ENCODE measurements at regions not wholly inside any gene's neighbourhood (a gene's known extent, or its start where the extent isn't known, plus 50 kb on each side); places are given as distances from the start of the nearest gene placed in this dataset.
"Not testable (repeated sequence)": the region's sequence is repeated elsewhere in the genome, so short reads cannot be mapped to it uniquely, and the experiment has no call there.

GRCh38 chr6:63440594-63440993 lies 120.8 kb upstream of the LGSN start:
- DNase-seq (ENCODE audit: low read depth) = no peak

GRCh38 chr6:63441266-63441956 lies 121.6 kb upstream of the LGSN start:
- no peak for DNase-seq (ENCODE audit: low read depth)

GRCh38 chr6:63442870-63443269 lies 123.1 kb upstream of the LGSN start:
- DNase-seq (ENCODE audit: low read depth) = no peak

GRCh38 chr6:63444768-63445167 lies 125.0 kb upstream of the LGSN start:
- no peak for DNase-seq (ENCODE audit: low read depth)

- DNase-seq (ENCODE audit: low read depth) = no peak
These were observed 125.9 kb upstream of the LOC128125822 start for GRCh38 chr6:63446405-63446804.

GRCh38 chr6:63447134-63447533 lies 125.1 kb upstream of the LOC128125822 start:
- DNase-seq (ENCODE audit: low read depth) = no peak

- DNase-seq (ENCODE audit: low read depth) = peak; percentile 4
These were observed 124.1 kb upstream of the LOC128125822 start for GRCh38 chr6:63448229-63448628.

- no peak for DNase-seq (ENCODE audit: low read depth)
These were observed 122.6 kb upstream of the LOC128125822 start for GRCh38 chr6:63449714-63450113.

- DNase-seq (ENCODE audit: low read depth) = no peak
These were observed 121.0 kb upstream of the LOC128125822 start for GRCh38 chr6:63451238-63451637.

GRCh38 chr6:63452125-63452524 lies 120.2 kb upstream of the LOC128125822 start:
- DNase-seq (ENCODE audit: low read depth) = no peak

GRCh38 chr6:63456734-63457133 lies 115.5 kb upstream of the LOC128125822 start:
- no peak for DNase-seq (ENCODE audit: low read depth)

- no peak for DNase-seq (ENCODE audit: low read depth)
These were observed 113.7 kb upstream of the LOC128125822 start for GRCh38 chr6:63458480-63459115.

- DNase-seq (ENCODE audit: low read depth) = no peak
These were observed 112.5 kb upstream of the LOC128125822 start for GRCh38 chr6:63459814-63460213.

- no peak for DNase-seq (ENCODE audit: low read depth)
These were observed 111.3 kb upstream of the LOC128125822 start for GRCh38 chr6:63460971-63461370.

GRCh38 chr6:63464060-63464459 lies 108.2 kb upstream of the LOC128125822 start:
- DNase-seq (ENCODE audit: low read depth) = no peak

GRCh38 chr6:63465750-63466149 lies 106.5 kb upstream of the LOC128125822 start:
- DNase-seq (ENCODE audit: low read depth) = no peak

- no peak for DNase-seq (ENCODE audit: low read depth)
These were observed 106.0 kb upstream of the LOC128125822 start for GRCh38 chr6:63466242-63466733.

- no peak for DNase-seq (ENCODE audit: low read depth)
These were observed 104.9 kb upstream of the LOC128125822 start for GRCh38 chr6:63467247-63467954.

GRCh38 chr6:63471145-63471544 lies 101.1 kb upstream of the LOC128125822 start:
- DNase-seq (ENCODE audit: low read depth) = not testable (repeated sequence)

- no peak for DNase-seq (ENCODE audit: low read depth)
These were observed 100.6 kb upstream of the LOC128125822 start for GRCh38 chr6:63471654-63472053.

- no peak for DNase-seq (ENCODE audit: low read depth)
These were observed 96.6 kb upstream of the LOC128125822 start for GRCh38 chr6:63475707-63476106.

- DNase-seq (ENCODE audit: low read depth) = no peak
These were observed 96.0 kb upstream of the LOC128125822 start for GRCh38 chr6:63476302-63476701.
